Activated CD8-positive, alpha-beta memory T cell treated with anti-CD3 and anti-CD28 coated beads for 4 hours (primary cell): ENCODE measurements at regions not wholly inside any gene's neighbourhood (a gene's known extent, or its start where the extent isn't known, plus 50 kb on each side); places are given as distances from the start of the nearest gene placed in this dataset.

ENCODE experiments used
- DNase-seq, 2 donors: peaks; one replicate each; pipeline ENCODE4 v3.0.0-alpha.2; 2020; ENCODE audit warnings: low read depth in 2 of 2

GRCh38 chr2:160871953-160872352 lies 288.3 kb upstream of the TANK start:
- no peak for DNase-seq

- DNase-seq: no peak
These were observed 284.2 kb upstream of the TANK start for GRCh38 chr2:160876029-160876428.

- no peak for DNase-seq
These were observed 283.5 kb upstream of the TANK start for GRCh38 chr2:160876765-160877164.

- DNase-seq: no peak
These were observed 281.6 kb upstream of the TANK start for GRCh38 chr2:160878618-160879017.

GRCh38 chr2:160882906-160883305 lies 277.3 kb upstream of the TANK start:
- DNase-seq: no peak

GRCh38 chr2:160884056-160884455 lies 276.2 kb upstream of the TANK start:
- no peak for DNase-seq

- no peak for DNase-seq
These were observed 270.6 kb upstream of the TANK start for GRCh38 chr2:160889439-160890170.

GRCh38 chr2:160890667-160891352 lies 269.4 kb upstream of the TANK start:
- no peak for DNase-seq

- no peak for DNase-seq
These were observed 268.9 kb upstream of the TANK start for GRCh38 chr2:160891353-160891740.

- DNase-seq: no peak
These were observed 268.0 kb upstream of the TANK start for GRCh38 chr2:160892204-160892603.

- no peak for DNase-seq
These were observed 266.6 kb upstream of the TANK start for GRCh38 chr2:160893581-160893980.

- DNase-seq: no peak
These were observed 261.5 kb upstream of the TANK start for GRCh38 chr2:160898581-160899307.

GRCh38 chr2:160901613-160902012 lies 258.6 kb upstream of the TANK start:
- DNase-seq: no peak

GRCh38 chr2:160905862-160906261 lies 254.4 kb upstream of the TANK start:
- DNase-seq: no peak

- DNase-seq: no peak
These were observed 253.3 kb upstream of the TANK start for GRCh38 chr2:160906878-160907277.

GRCh38 chr2:160907738-160908137 lies 252.5 kb upstream of the TANK start:
- no peak for DNase-seq

- DNase-seq: no peak
These were observed 252.1 kb upstream of the TANK start for GRCh38 chr2:160908157-160908556.

GRCh38 chr2:160909781-160910242 lies 250.4 kb upstream of the TANK start:
- DNase-seq: no peak

- DNase-seq: no peak
These were observed 249.5 kb upstream of the TANK start for GRCh38 chr2:160910681-160911080.

GRCh38 chr2:160911258-160911657 lies 249.0 kb upstream of the TANK start:
- DNase-seq: no peak

GRCh38 chr2:160912276-160912675 lies 248.0 kb upstream of the TANK start:
- no peak for DNase-seq

- DNase-seq: no peak
These were observed 246.9 kb upstream of the TANK start for GRCh38 chr2:160913323-160913722.

- DNase-seq: no peak
These were observed 246.0 kb upstream of the TANK start for GRCh38 chr2:160914217-160914616.
